HCT116 (cell line): ENCODE measurements at regions not wholly inside any gene's neighbourhood (a gene's known extent, or its start where the extent isn't known, plus 50 kb on each side); places are given as distances from the start of the nearest gene placed in this dataset.

ENCODE experiments used
- ATAC-seq: fragments of 200-7000 bp; cut with Tn5 transposase; 2 replicates; pipeline ENCODE4 v1.9.1; 2020; ENCODE audit warnings: mild to moderate bottlenecking, moderate library complexity
- BruUV-seq: library from RNA; stranded (reverse); fragments of 400-500 nt; replicated peaks from 2 replicates; lab custom pipeline; 2021; lab: Mats Ljungman, UMichigan
- CTCF ChIA-PET: fragments of 300-600 bp; sonication (Branson Sonifier 250); formaldehyde crosslinking; loops from one replicate; lab custom pipeline; 2021; ENCODE audit warnings: antibody characterized with exemption; lab: Charles Lee
- POLR2A ChIA-PET: fragments of 300-600, 350-600 bp; sonication (Branson Sonifier 250); formaldehyde crosslinking; loops from one replicate; lab custom pipeline; 2021; ENCODE audit warnings: antibody characterized with exemption; lab: Charles Lee
- RAD21 ChIA-PET, 2 experiments: fragments of 300-600 bp; sonication (Branson Sonifier 250); formaldehyde crosslinking; loops; one replicate each; lab custom pipeline; 2023; ENCODE audit warnings: low total read pairs in 2 of 2; ENCODE audit not compliant: uncharacterized antibody in 2 of 2, unreplicated experiment in 2 of 2, low non-redundant PET in 1 of 2; lab: Charles Lee
- DNase-seq: peaks from one replicate; pipeline ENCODE4 v3.0.0-alpha.2; 2010; ENCODE audit warnings: low read depth, low spot score
- H2AFZ ChIP-seq: fragments of 200-600 bp; shearing (Covaris generic), sonication (generic); 2 replicates; pipeline ENCODE4 v1.6.1; 2017; ENCODE audit warnings: low read depth, mixed run types, mixed read lengths, antibody characterized with exemption, low read length; ENCODE audit not compliant: poor library complexity, severe bottlenecking
- H3K27ac ChIP-seq: 2 replicates; pipeline ENCODE4 v1.5.1; 2012; ENCODE audit warnings: low read depth, low read length
- H3K27me3 ChIP-seq: fragments of 200-600 bp; sonication (generic); 2 replicates; pipeline ENCODE4 v1.6.1; 2016; ENCODE audit warnings: mixed run types, low read length, mixed read lengths; ENCODE audit not compliant: insufficient read depth
- H3K36me3 ChIP-seq, 2 experiments: fragments of 200-500 bp in 1 of 2; fragments of 200-600 bp in 1 of 2; sonication (Bioruptor generic) in 1 of 2; sonication (generic) in 1 of 2; 2 replicates each; pipeline versions ENCODE4 v1.5.1 to v1.6.1; 2014 to 2016; ENCODE audit warnings: low read length in 2 of 2, inconsistent platforms in 1 of 2, mixed read lengths in 1 of 2, mixed run types in 1 of 2; ENCODE audit not compliant: insufficient read depth in 2 of 2, control insufficient read depth in 1 of 2
- H3K4me1 ChIP-seq, 2 experiments: fragments of 200-600 bp in 1 of 2; sonication (generic) in 1 of 2; 2 replicates each; pipeline versions ENCODE4 v1.5.1 to v1.6.1; 2012 to 2017; ENCODE audit warnings: low read length in 2 of 2, inconsistent platforms in 1 of 2, mild to moderate bottlenecking in 1 of 2, mixed read lengths in 1 of 2, mixed run types in 1 of 2, moderate library complexity in 1 of 2; ENCODE audit not compliant: insufficient read depth in 2 of 2, control insufficient read depth in 1 of 2
- H3K4me2 ChIP-seq: fragments of 200-600 bp; sonication (generic); 2 replicates; pipeline ENCODE4 v1.6.1; 2017; ENCODE audit warnings: mixed run types, low read length, mixed read lengths
- H3K4me3 ChIP-seq, 2 experiments: fragments of 200-600 bp in 1 of 2; sonication (generic) in 1 of 2; replicated peaks in 1 of 2; 2 replicates each; pipeline ENCODE4 v1.5.1; 2011 to 2016; ENCODE audit warnings: low read length in 2 of 2, control low read depth in 1 of 2, low read depth in 1 of 2, mild to moderate bottlenecking in 1 of 2, mixed read lengths in 1 of 2, mixed run types in 1 of 2
- H3K79me2 ChIP-seq: fragments of 200-600 bp; sonication (generic); 2 replicates; pipeline ENCODE4 v1.6.1; 2017; ENCODE audit warnings: mild to moderate bottlenecking, mixed run types, low read length, moderate library complexity, mixed read lengths; ENCODE audit not compliant: insufficient read depth
- H3K9ac ChIP-seq: fragments of 200-600 bp; sonication (generic); 2 replicates; pipeline ENCODE4 v1.6.1; 2016; ENCODE audit warnings: low read length, mixed read lengths
- H3K9me2 ChIP-seq: fragments of 200-600 bp; sonication (generic), shearing (Covaris generic); 2 replicates; pipeline ENCODE4 v1.6.1; 2017; ENCODE audit warnings: mixed run types, mild to moderate bottlenecking, moderate library complexity; ENCODE audit not compliant: insufficient read depth
- H3K9me3 ChIP-seq, 2 experiments: fragments of 200-500 bp in 1 of 2; fragments of 200-600 bp in 1 of 2; sonication (Bioruptor generic) in 1 of 2; sonication (generic) in 1 of 2; 2 replicates each; pipeline ENCODE4 v1.6.1; 2014 to 2017; ENCODE audit warnings: low read length in 2 of 2, mixed read lengths in 2 of 2, inconsistent platforms in 1 of 2, low read depth in 1 of 2, mild to moderate bottlenecking in 1 of 2, mixed run types in 1 of 2, moderate library complexity in 1 of 2; ENCODE audit not compliant: control insufficient read depth in 1 of 2, insufficient read depth in 1 of 2
- H4K20me1 ChIP-seq: fragments of 200-600 bp; sonication (generic), shearing (Covaris generic); 2 replicates; pipeline ENCODE4 v1.6.1; 2017; ENCODE audit warnings: mixed run types, mild to moderate bottlenecking, moderate library complexity; ENCODE audit not compliant: insufficient read depth
- CBX3 ChIP-seq: IDR thresholded peaks from 2 replicates; pipeline ENCODE4 v1.6.1; 2012; ENCODE audit warnings: low read depth
- CEBPB ChIP-seq: IDR thresholded peaks from 2 replicates; pipeline ENCODE4 v1.6.1; 2012; ENCODE audit warnings: low read depth
- EGR1 ChIP-seq: IDR thresholded peaks from 2 replicates; pipeline ENCODE4 v1.6.1; 2012; ENCODE audit warnings: low read depth
- ELF1 ChIP-seq: IDR thresholded peaks from 2 replicates; pipeline ENCODE4 v1.6.1; 2012; ENCODE audit warnings: low read depth, borderline replicate concordance
- EZH2 ChIP-seq: fragments of 200-600 bp; sonication (generic); IDR thresholded peaks from 2 replicates; pipeline ENCODE4 v1.6.1; 2017; ENCODE audit warnings: antibody characterized with exemption, mixed run types
- FOSL1 ChIP-seq: IDR thresholded peaks from 2 replicates; pipeline ENCODE4 v1.6.1; 2012; ENCODE audit warnings: low read depth
- JUND ChIP-seq: IDR thresholded peaks from 2 replicates; pipeline ENCODE4 v1.6.1; 2012
- POLR2AphosphoS5 ChIP-seq: IDR thresholded peaks from 2 replicates; pipeline ENCODE4 v1.6.1; 2011; ENCODE audit warnings: mild to moderate bottlenecking, low read depth, low read length, moderate library complexity
- RAD21 ChIP-seq: IDR thresholded peaks from 2 replicates; pipeline ENCODE4 v1.6.1; 2012; ENCODE audit warnings: low read depth, mild to moderate bottlenecking
- SIN3A ChIP-seq: IDR thresholded peaks from 2 replicates; pipeline ENCODE4 v1.6.1; 2012; ENCODE audit warnings: low read depth
- SRF ChIP-seq: IDR thresholded peaks from 2 replicates; pipeline ENCODE4 v1.6.1; 2012; ENCODE audit warnings: low read depth
- YY1 ChIP-seq: IDR thresholded peaks from 2 replicates; pipeline ENCODE4 v1.6.1; 2011; ENCODE audit warnings: low read length, low read depth, moderate library complexity, mild to moderate bottlenecking; ENCODE audit not compliant: insufficient replicate concordance; ENCODE audit errors: extremely low read depth
- ZNF274 ChIP-seq: fragments of 200-500 bp; sonication (Bioruptor generic); IDR thresholded peaks from 2 replicates; pipeline ENCODE4 v1.6.1; 2014; ENCODE audit warnings: mild to moderate bottlenecking, low read depth, low read length, inconsistent platforms
- intact Hi-C: fragments of 100-400 bp; cut with micrococcal nuclease; formaldehyde crosslinking; loops from 2 replicates; pipeline ENCODE4 v1.10.0; 2022
- TF ChIP-seq, protein P1 (sequence below): IDR thresholded peaks from 2 replicates; pipeline ENCODE4 v1.6.1; 2012
- TF ChIP-seq, protein P2 (sequence below): IDR thresholded peaks from 2 replicates; pipeline ENCODE4 v1.6.1; 2012
- TF ChIP-seq, protein P3 (sequence below), 3 experiments: fragments of 200-600 bp in 1 of 3; sonication (generic) in 1 of 3; IDR thresholded peaks in 2 of 3; conservative IDR thresholded peaks in 1 of 3; 2 replicates each; pipeline ENCODE4 v1.5.1; 2012 to 2017; ENCODE audit warnings: low read depth in 2 of 3, low read length in 2 of 3, antibody characterized with exemption in 1 of 3, borderline replicate concordance in 1 of 3, control low read depth in 1 of 3, mild to moderate bottlenecking in 1 of 3, mixed read lengths in 1 of 3, mixed run types in 1 of 3, moderate library complexity in 1 of 3; ENCODE audit not compliant: insufficient read depth in 1 of 3

DNA sequence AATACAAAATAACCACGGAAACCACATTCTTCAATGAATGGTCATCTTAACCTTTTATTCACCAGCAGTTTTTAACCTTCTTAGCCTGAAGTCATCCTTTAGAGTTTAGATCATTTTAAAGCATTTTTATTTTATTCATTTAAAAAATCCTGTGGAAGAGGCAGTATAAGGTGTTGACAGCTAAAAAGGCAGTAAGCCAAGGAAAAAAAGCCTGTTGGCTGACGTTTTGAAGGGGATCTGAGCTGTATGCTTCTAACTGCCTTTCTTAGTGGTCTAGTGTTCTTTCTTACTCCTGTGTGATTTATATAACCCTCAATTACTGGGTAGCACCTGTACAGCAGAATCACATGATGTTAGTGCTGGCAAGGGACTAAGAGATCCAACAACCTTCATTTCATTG lies 438.3 kb upstream of the SEL1L start:
- Histone ChIP-seq H3K4me2 (no peak overlapping the region), H3K4me1 (no peaks in the 10 kb centered on the region), H3K27me3 (no peaks in the 10 kb centered on the region), H3K36me3 (no peaks in the 10 kb centered on the region), H3K27ac (no peak overlapping the region), H2AFZ (no peak overlapping the region), H3K79me2 (no peaks in the 10 kb centered on the region), H3K9me2 (no peaks in the 10 kb centered on the region), H3K4me3 (no peak overlapping the region), H3K9ac (no peak overlapping the region), H4K20me1 (no peaks in the 10 kb centered on the region), H3K9me3 (peaks cover 0 to under 1% of the 10 kb centered on the region in 2 experiments; a peak in 2 of 4 replicates)
- TF ChIP-seq YY1 (no peak), CBX3 (no peak), RAD21 (no peak), POLR2AphosphoS5 (no peak), FOSL1 (no peak), ELF1 (no peak), CEBPB (no peak), SIN3A (no peak), ZNF274 (no peak), EZH2 (no peak), SRF (no peak), EGR1 (no peak), JUND (no peak)
- TF ChIP-seq, protein P1, sequence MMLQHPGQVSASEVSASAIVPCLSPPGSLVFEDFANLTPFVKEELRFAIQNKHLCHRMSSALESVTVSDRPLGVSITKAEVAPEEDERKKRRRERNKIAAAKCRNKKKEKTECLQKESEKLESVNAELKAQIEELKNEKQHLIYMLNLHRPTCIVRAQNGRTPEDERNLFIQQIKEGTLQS, result no peak
- TF ChIP-seq, protein P2, sequence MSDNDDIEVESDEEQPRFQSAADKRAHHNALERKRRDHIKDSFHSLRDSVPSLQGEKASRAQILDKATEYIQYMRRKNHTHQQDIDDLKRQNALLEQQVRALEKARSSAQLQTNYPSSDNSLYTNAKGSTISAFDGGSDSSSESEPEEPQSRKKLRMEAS, result no peak
- TF ChIP-seq, protein P3, sequence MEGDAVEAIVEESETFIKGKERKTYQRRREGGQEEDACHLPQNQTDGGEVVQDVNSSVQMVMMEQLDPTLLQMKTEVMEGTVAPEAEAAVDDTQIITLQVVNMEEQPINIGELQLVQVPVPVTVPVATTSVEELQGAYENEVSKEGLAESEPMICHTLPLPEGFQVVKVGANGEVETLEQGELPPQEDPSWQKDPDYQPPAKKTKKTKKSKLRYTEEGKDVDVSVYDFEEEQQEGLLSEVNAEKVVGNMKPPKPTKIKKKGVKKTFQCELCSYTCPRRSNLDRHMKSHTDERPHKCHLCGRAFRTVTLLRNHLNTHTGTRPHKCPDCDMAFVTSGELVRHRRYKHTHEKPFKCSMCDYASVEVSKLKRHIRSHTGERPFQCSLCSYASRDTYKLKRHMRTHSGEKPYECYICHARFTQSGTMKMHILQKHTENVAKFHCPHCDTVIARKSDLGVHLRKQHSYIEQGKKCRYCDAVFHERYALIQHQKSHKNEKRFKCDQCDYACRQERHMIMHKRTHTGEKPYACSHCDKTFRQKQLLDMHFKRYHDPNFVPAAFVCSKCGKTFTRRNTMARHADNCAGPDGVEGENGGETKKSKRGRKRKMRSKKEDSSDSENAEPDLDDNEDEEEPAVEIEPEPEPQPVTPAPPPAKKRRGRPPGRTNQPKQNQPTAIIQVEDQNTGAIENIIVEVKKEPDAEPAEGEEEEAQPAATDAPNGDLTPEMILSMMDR (IDR thresholded peaks at IDR 0.05 in 2 of 3, conservative IDR thresholded peaks at IDR 0.05 in 1 of 3; ENCODE audit: borderline replicate concordance in 1 of 3, insufficient read depth in 1 of 3, low read depth in 2 of 3, low read length in 2 of 3), result no peak
- intact Hi-C loops, result no loop called here
- POLR2A ChIA-PET, result no interaction called here
- DNase-seq (no peak), ATAC-seq (no peak)
- BruUV-seq, result no TSS peak
- CTCF ChIA-PET, result no interaction called here
- RAD21 ChIA-PET, result no interaction called here
